ENCODE measurements at regions not wholly inside any gene's neighbourhood (a gene's known extent, or its start where the extent isn't known, plus 50 kb on each side); places are given as distances from the start of the nearest gene placed in this dataset.
"Not testable (repeated sequence)": the region's sequence is repeated elsewhere in the genome, so short reads cannot be mapped to it uniquely, and the experiment has no call there.

DNA sequence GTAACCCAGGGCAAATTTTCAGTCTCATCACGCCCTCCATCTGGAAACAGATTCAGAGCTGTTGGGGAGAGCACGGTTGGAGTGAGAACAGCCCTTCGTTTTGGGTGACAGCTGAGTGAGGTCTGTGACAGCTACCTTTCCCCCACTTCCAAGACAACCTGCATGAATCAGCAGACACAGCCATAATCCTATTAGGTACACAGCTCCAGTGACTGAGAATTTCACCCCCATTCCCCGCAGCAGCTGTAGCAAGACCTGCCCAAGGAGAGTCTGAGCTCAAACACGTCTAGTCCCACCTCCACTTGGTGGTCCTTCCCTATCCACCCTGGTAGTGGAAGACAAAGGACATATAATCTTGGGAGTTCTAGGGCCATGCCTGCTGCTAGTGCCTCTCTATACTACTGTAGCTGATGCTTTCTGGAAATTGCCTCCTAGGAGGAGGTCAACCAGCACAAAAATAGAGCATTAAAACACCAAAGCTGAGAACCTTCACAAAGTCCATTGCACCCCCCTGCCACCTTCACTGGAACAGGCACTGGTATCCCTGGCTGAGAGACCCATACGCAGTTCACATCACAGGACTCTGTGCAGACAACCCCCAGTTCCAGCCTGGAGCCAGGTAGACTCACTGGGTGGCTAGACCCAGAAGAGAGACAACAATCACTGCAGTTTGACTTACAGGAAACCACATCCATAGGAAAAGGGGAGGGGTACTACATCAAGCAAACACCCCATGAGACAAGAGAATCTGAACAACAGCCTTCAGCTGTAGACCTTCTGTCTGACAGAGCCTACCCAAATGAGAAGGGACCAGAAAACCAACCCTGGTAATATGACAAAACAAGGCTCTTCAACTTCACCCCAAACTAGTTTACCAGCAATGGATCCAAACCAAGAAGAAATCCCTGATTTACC is 448.6 kb upstream of the CBLB start:
- DNase-seq (ENCODE audit: low spot score), result no peak

DNA sequence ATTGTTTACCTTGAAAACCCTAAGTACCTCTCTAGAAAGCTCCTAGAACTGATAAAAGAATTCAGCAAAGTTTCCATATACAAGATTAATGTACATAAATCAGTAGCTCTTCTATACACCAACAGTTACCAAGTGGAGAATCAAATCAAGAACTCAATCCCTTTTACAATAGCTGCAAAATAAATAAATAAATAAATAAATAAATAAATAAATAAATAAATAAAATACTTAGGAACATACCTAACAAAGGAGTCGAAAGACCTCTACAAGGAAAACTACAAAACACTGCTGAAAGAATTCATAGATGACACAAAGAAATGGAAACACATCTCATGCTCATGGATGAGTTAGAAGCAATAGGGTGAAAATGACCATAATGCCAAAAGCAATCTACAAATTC is 452.6 kb upstream of the CBLB start:
- not testable (repeated sequence) for DNase-seq (ENCODE audit: low spot score)

DNA sequence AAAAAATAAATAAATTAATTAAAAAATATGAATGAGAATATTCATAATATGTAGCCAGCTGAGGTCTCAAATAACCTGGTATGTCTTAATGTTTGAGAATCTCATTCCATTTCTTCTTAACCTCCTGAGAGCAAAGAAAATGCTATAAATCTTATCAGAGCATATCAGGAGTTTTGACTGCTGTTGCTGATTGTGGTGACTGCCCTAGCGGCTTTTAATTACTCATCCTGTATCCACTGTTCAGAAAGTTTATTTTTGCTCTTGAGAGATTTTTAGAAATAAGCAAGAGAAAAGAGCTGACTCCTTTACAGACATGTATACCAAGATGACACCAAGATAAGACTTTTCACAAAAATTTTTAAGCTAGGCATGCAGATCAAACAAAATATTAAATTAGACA is 454.8 kb upstream of the CBLB start:
- no peak for DNase-seq (ENCODE audit: low spot score)

DNA sequence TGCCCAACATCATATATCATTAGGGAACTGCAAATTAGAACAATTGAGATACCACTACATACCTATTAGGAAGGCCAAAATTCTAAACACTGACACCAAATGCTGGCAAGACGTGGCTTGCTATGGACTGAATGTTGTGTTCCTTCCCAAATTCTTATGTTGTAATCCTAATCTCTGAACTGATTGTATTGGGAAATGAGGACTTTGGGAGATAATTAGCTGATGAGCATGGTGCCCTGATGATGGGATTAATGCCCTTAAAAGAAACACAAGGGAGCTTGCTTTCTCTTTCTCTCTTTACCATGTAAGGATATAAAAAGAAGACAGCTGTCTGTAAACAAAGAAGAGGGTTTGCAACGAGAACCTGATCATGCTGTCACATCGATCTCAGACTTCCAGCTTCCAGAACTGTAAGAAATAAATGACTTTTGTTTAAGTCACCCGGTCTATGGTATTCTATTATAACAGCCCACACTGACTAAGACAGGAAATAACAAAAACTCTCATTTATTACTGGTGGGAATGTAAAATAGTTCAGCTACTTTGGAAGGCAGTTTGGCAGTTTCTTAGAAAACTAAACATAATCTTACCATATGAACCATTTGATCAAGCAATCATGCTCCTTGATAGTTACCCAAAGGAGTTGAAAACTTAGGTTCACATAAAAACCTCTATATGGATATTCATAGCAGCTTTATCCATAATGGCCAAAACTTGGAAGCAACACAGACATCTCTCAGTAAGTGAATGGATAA is 458.3 kb upstream of the CBLB start:
- DNase-seq (ENCODE audit: low spot score), result peak; percentile 17

DNA sequence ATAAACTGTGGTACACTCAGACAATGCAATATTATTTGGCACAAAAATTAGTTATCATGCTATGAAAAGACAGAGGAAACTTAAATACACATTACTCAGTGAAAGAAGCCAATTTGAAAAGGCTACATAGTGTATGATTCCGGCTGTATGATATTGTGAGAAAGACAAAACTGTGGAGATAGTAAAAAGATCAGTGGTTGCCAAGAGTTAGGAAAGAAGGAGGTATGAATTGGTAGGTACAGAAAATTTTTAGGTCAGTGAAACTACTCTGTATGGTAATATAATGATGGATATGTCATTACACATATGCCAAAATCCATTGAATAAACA is 458.8 kb upstream of the CBLB start:
- DNase-seq (ENCODE audit: low spot score), result no peak

DNA sequence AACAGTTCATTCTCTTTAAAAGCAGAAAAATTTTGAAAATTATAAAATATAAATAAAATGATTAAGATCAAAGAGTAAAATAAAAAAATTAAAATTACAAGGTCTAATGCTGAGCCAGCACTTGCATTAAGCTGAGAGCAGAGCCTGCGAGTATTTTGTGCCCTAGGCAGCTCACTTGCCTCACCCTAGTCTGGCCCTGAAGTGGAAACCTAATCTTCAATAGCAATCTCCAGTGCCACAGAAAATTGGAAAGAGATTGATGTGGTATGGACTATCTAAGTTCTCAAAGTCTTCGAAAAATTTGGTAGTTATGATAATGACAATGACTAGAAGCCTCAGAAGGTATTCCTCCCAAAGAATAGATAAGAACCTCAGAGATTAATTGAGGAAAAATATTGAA is 459.4 kb upstream of the CBLB start:
- DNase-seq (ENCODE audit: low spot score), result no peak

DNA sequence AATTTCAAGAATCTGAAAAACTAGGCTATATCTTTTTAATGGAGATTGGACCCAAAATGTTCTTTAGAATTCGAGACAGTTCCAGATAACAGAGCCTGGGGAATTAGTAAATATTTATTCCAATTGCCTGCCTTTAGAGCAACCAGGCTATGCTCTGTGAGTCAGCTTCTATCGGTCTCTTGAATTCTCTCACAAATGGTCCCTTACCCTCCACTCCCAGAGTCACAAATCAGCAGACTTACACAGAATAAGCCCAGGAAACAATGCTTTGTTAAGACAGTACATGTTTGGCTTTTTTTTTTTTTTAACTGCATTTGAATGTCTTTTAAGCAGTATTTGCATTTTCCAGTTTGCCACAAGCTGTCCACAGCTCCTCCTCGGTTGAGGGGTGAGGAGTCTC is 460.7 kb upstream of the CBLB start:
- no peak for DNase-seq (ENCODE audit: low spot score)

DNA sequence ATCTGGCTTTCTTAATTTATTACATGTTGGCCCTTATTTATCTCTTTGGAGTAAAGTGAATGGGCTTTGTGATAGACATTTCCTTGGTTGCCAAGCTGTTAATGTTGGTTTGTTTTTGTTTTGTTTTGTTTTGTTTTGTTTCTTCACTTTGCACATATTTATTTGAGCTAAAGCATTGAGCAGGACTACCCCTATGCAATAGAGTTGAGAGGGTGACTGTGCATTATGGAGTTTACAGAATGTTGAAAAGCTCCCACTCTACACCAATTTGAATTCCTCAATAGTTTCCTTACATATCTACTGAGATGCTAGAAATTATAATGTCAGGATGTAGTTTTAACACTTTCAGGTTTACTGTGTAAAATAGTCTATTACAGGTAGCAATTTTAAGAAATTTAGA is 462.8 kb upstream of the CBLB start:
- no peak for DNase-seq (ENCODE audit: low spot score)

DNA sequence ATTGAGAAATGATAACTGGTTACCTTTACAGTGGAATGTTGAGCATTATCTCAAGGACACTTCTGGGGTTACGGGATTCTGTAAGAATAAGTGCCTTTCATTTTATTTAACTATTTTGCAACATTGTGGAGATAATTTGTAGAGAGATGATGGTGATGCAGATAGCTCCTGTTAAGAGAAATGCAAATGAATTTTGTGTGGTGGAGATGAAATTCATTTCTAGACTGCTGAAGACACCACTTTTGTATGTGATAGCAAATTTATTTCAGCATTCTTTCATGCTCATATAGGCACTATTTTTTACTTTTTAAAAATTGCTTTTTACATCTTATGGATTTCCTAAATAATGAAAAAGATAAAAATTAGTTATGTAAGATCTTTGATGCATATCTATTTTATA is 463.3 kb upstream of the CBLB start:
- DNase-seq (ENCODE audit: low spot score), result no peak

DNA sequence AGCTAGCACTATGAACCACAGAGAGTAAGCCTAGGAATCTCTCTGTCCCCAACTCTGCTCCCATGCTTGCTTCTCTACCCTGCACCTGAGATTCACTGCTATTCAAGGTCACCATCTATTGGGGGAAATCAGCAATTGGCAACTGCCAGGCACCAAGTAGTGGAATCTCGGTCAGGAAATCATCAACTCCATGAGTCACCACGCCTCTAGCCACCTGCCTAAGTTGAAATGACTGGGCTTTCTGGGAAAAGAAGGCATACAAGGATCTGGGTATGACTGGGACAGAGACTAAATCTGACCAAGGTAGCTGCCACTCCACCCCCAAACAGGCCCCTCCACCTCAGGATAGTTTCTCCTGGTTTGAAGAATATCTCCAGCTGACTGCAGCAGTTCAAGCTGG is 464.1 kb upstream of the CBLB start:
- DNase-seq (ENCODE audit: low spot score), result peak; percentile 26

DNA sequence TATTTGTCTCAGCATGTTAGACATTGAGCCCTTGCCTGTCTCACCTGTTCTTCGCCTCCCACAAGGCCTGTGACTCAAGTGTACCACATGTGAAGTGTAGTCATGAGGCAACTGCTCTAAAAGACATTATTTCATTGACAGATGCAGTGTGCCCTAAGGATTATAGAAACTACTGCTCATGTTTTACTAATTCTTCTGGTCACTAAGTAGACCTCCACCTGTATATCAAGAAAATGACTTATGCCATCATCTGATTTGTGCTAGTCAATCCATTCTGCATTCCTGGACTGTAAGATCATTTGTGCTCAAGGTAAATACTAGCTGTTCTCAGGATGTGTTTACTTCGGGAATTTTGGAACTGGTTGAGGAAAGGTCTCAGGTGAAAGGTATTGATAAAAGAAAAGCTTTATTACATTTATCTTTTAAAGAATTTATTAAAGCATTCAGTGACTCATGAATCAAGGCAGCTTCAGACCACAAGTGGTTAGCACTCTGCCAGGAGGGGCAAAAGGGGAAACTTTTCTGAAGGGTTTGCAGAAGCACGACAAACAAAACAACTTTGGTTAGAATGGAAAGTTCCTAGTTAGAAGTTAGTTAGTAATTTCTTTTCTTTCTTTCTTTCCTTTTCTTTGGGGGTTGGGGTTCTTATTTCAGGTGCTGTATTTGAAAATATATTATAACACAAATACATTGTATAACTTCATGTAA is 465.3 kb upstream of the CBLB start:
- DNase-seq (ENCODE audit: low spot score), result peak; percentile 63

DNA sequence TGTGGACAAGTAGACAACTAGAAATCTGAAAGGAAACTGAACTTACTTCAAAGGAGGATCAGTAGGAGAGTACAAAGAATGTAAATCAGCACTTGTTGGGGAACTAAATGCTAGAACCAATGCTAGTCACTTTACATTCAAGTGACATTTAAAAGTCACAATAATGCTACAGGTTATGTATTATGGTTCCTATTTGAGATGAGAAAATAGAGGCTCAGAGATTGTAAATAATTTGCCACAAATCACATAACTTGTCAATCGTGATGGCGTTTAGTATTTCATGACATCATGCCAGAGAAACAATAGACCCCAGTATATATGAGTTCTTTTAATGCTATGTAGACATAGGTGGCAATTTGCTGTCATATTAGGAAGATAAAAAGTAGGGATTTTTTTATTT is 467.8 kb upstream of the CBLB start:
- DNase-seq (ENCODE audit: low spot score), result no peak

DNA sequence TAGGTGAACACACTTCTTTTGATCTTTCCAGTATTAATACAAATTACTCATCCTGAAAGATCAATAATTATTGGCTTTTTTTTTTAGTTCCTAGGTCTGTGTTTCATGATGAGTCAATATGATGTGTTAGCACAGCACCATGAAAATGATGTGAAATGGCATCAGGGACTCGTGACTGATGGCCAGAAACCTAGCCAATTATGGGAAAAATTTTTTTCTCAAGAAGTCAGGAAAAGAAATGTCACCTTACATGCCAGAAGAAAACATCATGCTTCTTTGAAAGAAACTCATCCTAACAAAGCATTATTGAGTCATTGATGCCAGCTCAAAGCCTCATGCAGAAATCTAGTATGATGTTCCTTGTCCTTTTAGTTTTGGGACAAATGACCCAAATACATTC is 468.3 kb upstream of the CBLB start:
- no peak for DNase-seq (ENCODE audit: low spot score)

DNA sequence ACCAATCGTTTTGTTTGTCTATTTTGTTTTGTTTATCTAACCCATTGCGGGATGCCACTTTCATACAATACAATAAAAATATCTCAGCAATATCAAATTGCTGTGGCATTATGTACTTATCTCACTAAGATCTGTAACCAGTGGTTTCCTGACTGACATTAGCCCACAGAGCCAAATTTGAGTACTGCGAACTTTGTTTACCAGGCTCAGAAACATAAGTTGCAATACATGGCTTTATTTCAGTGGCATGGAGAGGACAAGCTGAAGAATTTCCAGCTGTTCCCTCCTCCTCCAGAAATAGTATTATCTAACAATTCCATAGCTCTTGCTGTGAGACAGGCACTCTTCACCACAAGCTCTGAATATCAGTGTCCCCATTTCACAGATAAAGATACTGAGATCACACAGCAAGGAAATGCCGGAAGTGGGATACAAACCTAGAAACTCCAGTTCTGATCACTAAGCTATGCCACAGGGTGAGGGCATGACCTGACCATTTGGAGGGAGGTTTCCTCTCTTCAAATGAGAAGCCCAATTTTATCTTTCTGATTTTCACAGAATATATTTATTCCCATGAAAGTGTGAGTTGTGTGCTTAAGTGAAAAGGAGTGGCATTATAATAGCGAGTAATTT is 469.9 kb upstream of the CBLB start:
- peak; percentile 56 for DNase-seq (ENCODE audit: low spot score)

DNA sequence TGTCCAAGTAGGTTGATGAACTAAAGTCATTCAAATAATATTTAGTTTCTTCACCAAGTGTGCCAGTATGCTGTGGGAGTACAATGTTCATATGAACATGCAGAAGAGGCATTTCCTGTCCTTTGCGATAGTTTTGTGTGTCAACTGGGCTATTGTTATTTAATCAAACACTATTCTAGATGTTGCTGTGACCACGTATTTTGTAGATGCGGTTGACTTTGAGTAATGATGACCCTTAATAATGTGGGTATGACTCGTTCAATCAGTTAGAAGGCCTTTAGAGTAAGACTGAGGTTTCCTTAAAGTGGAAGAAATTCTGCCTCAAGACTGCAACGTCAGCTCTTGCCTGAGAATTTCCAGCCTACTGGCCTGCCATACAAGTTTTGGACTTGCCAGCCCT is 470.7 kb upstream of the CBLB start:
- DNase-seq (ENCODE audit: low spot score), result no peak

DNA sequence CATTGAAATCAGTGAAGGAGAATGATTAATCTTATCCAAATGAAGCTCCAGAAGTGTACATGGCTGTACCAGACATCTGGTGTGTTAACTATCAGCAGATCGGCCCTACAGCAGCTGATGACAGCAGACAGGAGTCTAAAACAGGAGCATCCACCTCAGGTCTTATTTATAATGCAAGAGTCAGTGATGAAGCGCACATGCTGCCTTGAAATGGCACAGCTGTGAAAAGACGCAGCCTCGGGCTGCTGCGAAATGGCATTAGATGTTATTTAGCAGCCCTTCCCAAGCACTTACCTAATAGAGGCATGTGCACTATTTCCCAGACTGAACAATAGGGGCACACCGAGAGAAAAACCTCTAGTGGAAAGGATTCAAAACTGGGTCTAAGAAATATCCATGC is 472.3 kb upstream of the CBLB start:
- no peak for DNase-seq (ENCODE audit: low spot score)

DNA sequence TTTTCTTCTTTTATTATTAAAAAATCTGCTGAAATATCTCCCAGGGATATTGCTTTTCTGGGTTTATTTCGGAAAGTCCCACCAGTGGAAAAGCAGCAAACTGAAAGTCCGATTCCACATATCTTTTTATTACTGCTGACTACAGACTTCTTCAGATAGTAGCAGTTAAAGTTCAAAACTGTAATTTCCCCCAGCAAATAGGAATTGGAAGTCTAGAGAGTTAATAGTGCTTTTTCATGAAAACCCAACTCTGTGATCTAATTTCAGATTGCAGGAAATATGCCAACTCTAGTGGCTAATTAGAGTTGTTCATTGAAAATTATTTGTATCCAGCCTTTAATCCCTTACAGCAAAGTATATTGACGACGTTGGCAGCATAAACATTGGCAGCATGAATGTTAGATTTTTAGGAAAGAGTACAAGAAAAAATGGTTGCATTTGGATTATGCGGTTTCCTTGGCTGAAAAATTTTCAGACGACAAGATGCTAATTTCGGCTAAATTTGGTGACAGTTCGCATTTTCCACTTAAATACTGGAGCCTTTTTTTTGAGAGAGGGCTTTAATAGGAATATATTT is 472.9 kb upstream of the CBLB start:
- DNase-seq (ENCODE audit: low spot score), result no peak

DNA sequence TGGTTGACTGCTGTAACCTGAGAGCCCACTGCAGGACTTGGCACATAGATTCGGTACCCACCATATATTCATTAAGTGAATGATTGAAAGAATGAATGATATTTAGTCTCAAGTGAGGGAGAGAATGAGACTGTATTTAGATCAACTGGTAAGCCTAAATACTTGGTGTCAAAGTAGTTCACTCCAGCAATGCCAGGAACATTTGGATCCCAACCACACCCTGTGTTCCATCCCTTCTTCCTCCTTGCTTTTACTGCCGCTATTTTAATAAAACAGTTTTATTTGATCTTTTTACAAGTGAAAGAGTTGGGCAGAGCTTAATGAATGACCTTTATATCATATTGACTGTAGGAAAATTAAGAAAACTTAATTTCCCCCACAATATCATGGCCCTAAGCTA is 473.6 kb upstream of the CBLB start:
- DNase-seq (ENCODE audit: low spot score), result no peak

DNA sequence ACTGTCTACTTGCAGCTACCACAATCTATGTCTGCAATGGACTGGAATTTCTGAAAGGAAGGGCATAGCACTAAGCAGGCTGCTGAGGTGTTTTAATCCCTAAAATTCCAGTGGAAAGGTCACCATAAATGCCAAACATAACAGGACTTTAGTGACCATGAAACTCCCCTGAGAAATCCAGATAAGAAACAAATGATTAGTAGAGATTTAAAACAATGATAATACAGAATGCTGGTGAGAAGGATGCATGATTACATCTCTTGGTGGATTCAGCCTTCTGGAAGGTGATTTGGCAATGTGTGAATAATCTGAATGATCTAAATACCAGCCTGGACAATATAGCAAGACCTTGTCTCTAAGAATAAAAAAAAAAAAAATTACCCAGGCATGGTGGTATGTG is 475.0 kb upstream of the CBLB start:
- DNase-seq (ENCODE audit: low spot score), result no peak

DNA sequence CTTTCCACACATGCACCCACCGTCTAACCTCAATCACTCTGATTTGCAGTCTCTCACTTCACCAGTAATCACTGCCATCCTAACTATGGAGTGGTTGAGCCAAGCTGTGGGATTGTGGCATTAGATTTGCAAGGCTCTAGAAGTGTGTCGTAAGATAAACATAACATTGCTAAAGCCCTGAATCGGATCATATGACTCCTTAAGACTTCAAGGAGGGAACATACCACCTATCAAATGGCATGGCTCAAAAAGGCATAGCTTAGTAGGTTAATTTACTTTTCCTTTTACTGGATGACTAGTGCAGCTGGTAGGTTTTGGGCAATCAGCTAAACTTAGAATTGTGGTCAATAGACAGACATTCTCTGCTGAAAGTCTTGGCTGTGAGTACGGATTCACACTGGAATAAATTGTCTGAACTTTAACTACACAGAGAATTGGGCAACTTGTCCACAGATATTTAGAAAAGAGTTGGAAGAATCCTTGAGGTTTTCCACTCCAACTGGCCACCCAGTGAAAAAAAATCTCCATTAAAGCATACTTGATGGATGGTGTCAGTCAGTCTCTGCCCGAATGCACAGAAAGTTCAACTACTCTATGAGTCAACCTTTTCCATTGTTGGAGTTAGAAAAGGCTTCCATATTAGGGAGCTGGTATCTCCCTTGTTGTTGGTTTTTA is 476.7 kb upstream of the CBLB start:
- no peak for DNase-seq (ENCODE audit: low spot score)

DNA sequence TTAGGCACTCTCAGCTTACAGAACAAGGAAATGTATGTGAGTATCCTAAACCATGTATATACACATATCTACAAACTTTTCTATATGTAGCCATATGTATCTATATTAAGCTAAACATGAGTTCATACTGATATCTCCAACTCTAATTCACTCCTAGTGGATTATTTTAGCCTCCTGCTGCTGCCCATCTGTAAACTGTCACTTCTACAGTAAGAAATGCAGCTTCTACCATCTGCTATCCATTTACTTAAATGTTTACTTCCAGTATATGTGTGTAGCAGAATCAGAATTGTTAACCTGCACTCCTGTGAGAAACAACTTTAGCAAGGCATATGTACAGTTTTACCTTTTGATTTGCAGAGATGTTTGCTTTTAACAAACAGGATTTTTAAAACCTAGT is 478.5 kb upstream of the CBLB start:
- DNase-seq (ENCODE audit: low spot score), result no peak
